HG03558 (cell line): ENCODE measurements at regions not wholly inside any gene's neighbourhood (a gene's known extent, or its start where the extent isn't known, plus 50 kb on each side); places are given as distances from the start of the nearest gene placed in this dataset.
A peak's percentile ranks its signal among the peaks of the same experiment; 100 is the strongest.
"Not testable (repeated sequence)": the region's sequence is repeated elsewhere in the genome, so short reads cannot be mapped to it uniquely, and the experiment has no call there.

Source experiments
- ATAC-seq: cut with Tn5 transposase; IDR thresholded peaks from one replicate; pipeline ENCODE4 v1.9.1; 2021; ENCODE audit warnings: moderate number of reproducible peaks; ENCODE audit not compliant: unreplicated experiment; ENCODE audit errors: extremely low read depth

DNA sequence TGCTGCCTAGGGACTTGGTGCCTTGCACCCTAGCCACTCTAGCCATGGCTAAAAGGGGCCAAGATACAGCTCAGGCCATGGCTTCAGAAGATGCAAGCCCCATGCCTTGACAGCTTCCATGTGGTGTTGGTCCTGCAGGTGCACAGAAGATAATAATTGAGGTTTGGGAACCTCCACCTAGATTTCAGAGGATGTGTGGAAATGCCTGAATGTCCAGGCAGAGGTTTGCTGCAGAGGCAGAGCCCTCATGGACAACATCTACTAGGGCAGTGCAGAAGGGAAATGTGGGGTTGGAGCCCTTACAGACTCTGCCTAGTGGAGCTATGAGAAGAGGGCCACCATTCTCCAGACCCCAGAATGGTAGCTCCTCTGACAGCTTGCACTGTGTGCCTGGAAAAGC is 118.7 kb downstream of the APIP start:
- ATAC-seq: not testable (repeated sequence)

DNA sequence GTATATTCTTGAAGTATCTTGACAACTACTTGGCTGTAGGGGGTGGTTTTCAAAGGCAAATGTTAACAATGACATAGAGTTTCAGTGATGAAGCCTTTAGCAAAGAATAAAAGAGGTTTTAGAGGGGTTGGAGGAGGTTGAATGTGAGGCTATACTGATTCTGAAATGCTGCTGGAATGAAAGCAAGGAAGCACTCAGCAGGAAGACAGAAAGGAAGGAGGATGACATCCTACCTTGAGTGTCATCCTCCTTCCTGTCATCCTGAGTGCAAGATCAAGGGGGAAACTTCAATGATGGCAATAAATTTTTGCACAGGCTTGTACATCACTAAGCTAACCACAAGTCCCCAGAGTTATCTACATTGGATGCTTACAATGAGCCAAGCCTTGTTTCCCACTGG is 120.5 kb downstream of the APIP start:
- ATAC-seq: no peak

DNA sequence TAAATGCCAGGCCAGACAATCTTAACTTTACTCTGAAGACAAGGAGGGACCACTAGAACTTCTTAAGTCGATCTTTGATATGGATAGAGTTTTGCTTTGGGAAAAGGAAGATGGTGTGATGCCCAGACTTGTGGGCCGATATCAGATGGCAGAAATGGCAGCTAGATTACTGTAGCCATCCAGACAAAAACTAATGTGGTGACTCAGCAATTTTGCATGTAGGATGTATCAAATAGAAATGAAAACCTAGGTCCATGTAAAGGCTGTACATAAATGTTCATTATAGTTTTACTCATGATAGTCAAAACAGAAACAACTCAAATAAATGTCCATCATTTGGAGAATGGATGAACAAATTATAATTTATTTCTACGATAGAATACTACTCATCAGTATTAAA is 121.5 kb downstream of the APIP start:
- no peak for ATAC-seq

- no peak for ATAC-seq
These were observed 122.5 kb downstream of the APIP start for GRCh38 chr11:34793666-34794065.

DNA sequence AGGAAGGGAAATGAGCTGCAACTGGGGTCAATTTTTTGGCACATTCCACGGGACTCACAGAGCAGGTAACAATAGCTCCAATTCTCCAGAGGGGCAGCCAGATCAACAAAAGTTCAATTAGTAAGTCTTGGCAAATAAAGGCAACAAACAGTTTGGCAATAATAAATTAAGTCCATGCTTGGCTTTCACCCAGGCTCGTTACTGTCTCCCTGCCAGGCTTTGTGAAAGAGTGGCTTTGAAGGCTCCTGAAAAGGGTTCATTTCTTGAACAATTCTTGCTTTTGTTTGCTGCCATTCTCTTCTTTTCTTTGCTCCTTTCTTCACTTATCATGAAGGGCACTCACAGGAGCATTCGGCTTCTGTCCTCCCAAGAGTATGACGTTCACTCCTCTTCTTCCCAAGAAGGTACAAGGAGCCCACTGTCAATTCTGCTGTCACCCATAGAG is 123.3 kb downstream of the APIP start:
- ATAC-seq: no peak

- peak; percentile 59 for ATAC-seq
These were observed 124.2 kb downstream of the APIP start for GRCh38 chr11:34791780-34792542.

DNA sequence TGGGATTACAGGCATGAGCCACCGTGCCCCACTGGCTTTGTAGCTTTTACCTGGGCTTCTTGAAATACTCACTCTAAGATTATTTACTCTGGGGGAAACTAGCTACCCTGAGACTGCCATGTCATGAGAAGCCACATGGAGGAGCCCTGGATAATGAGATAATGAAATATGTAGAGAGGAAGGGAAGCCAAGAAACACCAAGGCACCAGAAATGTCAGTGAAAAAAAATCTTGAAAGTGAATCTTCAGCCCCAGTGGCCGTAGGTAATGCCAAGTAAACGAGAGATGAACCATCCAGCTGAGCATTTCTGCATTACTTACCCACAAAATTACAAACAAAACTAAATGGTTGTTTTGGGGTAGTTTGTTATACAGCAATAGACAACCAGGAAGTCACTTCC is 125.6 kb downstream of the APIP start:
- ATAC-seq: no peak

- no peak for ATAC-seq
These were observed 126.9 kb downstream of the APIP start for GRCh38 chr11:34789196-34789834.

- ATAC-seq: no peak
These were observed 127.5 kb downstream of the APIP start for GRCh38 chr11:34788642-34789041.

- ATAC-seq: no peak
These were observed 128.3 kb downstream of the APIP start for GRCh38 chr11:34787895-34788294.

DNA sequence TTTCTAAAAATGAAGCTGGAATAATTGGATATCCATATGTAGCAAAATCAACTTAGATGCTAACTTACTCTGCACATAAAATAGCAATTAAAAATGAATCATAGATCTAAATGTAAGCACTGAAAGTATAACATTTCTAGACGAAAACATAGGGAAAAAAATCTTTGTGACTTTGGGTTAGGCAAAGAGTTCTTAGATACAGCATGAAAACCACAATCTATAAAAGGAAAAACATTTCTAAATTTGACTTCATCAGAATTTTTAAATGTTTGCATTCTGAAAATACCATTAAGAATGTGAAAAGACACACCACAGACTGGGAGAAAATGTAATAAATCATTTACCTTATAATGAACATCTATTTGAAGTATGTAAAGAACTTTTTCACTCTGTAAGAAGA is 128.8 kb downstream of the APIP start:
- no peak for ATAC-seq

GRCh38 chr11:34784318-34784841 is 131.8 kb downstream of the APIP start:
- ATAC-seq: no peak

DNA sequence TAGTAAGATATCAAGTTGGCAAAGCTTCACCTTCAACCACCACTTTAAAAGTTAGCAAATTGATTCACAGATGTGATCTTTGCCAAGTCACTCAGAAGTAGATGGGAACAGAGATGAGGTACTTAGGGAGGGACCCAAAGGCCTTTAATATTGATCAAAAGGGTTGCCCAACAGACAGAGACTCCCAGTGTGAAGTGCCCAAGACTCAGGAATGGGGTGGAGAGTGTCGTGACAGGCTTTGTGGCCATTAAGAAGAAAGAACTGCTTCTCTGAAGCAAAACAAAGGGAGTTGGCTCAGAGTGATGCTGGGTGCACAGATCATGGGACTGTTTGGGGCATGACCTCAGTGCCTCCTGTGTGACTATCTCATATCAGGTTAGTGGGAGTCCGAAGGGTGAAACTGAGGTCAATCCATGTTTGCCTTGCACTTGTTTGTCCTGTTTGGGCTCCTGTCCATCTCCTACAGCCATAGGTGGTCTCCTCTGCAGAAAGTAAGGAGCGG is 132.3 kb downstream of the APIP start:
- ATAC-seq: no peak

GRCh38 chr11:34781826-34782225 is 134.4 kb downstream of the APIP start:
- not testable (repeated sequence) for ATAC-seq

DNA sequence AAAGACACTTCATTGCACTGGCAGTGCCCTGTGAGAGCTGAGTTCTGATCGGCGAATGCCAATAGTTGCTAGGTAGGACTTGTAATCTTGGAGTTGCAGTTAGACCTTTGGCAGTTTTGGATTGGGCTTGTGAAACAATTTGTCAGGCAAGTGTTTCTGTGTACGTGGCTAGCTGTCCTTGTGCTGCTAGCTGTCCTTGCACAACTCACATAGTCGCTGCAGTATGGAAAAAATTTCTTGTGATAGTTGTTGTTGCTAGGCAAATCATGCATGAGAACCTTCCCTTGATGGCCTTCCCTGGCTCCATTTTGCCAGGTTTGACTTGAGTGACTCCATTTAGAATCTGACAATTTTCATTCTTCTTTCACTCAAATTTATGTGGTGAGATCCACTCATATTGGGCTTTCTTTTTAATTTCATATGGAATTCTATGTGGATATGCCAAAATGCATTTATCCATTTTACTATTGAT is 140.7 kb downstream of the APIP start:
- no peak for ATAC-seq

- ATAC-seq: no peak
These were observed 141.6 kb downstream of the APIP start for GRCh38 chr11:34774604-34775003.

GRCh38 chr11:34773826-34774225 is 142.4 kb downstream of the APIP start:
- ATAC-seq: no peak

- no peak for ATAC-seq
These were observed 143.0 kb downstream of the APIP start for GRCh38 chr11:34773211-34773610.

- ATAC-seq: no peak
These were observed 146.1 kb downstream of the APIP start for GRCh38 chr11:34770111-34770510.

GRCh38 chr11:34769224-34769623 is 147.0 kb downstream of the APIP start:
- no peak for ATAC-seq

GRCh38 chr11:34762625-34763024 is 141.7 kb downstream of the EHF start:
- not testable (repeated sequence) for ATAC-seq
